SKM-1 treated with dmso at 0.1 percent for 144 hours (cell line): ENCODE measurements at regions not wholly inside any gene's neighbourhood (a gene's known extent, or its start where the extent isn't known, plus 50 kb on each side); places are given as distances from the start of the nearest gene placed in this dataset.
"Not testable (repeated sequence)": the region's sequence is repeated elsewhere in the genome, so short reads cannot be mapped to it uniquely, and the experiment has no call there.

Experiments used
- DNase-seq: peaks from one replicate; lab custom pipeline; 2025; ENCODE audit not compliant: unreplicated experiment; lab: John Stamatoyannopoulos, UW

- no peak for DNase-seq
Observed at GRCh38 chr5:106086352-106086751, 1584.4 kb downstream of the EFNA5 start.

- DNase-seq, result no peak
Observed at GRCh38 chr5:106085556-106085955, 1585.2 kb downstream of the EFNA5 start.

DNA sequence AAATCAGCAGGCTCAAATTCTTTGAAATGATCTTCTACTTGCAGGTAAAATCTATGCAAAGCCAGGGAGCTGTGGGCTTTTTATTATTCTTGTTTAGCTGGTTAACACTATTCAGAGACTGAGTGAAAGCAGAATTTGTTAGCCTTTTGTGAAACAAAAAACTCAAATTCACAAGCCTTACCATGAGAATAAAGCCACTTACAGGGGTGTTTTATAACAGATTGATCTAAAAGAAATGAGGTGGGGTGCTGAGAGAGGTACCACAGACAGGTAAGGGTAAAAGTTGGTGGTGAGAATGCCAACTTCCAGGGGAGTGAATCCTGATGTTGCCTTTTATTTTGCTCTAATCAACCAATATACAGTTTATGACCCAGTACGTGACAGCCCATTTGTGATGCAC is 1585.6 kb downstream of the EFNA5 start:
- no peak for DNase-seq

- no peak for DNase-seq
Observed at GRCh38 chr5:106080535-106080934, 1590.2 kb downstream of the EFNA5 start.

DNA sequence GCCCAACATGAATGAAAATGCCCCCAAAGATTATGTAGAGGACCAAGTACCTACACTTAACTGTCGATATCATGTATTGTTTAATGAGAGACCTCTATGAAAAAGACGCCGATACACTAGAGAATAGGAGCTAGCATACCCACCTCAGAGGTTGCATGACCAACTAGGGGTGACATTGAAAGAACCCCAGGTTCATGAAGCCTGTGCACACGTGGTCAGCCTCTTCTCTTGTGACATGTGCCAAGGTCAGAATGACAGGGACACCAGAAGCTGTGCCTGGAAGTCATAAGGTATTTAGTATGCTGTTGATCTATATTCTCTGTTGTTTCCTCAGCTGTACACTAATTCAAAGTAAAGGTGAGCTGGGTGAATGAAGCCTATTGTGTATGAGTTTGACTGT is 1594.1 kb downstream of the EFNA5 start:
- DNase-seq, result no peak

DNA sequence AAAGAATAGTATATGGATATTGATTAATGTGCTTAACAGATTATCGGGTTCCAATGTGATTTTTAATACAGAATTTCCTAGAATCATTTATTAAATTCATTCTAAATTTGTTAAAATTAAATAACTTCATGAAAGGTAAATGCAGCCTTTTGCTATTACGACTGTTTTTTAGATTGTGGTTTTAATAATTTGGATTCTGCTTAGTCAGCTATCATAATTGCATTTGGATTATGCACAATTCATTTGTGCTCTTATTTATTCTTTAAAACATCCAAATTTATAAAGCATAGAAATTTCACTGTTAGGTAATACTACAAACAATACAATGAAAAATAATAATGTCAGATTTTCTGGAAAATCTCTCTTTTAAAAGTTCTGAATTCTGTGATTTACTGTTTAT is 1598.5 kb downstream of the EFNA5 start:
- no peak for DNase-seq

GRCh38 chr5:106047341-106047740 is 1623.4 kb downstream of the EFNA5 start:
- DNase-seq, result no peak

- DNase-seq, result not testable (repeated sequence)
Observed at GRCh38 chr5:106032069-106032468, 1638.7 kb downstream of the EFNA5 start.

GRCh38 chr5:106028314-106028713 is 1642.4 kb downstream of the EFNA5 start:
- DNase-seq, result no peak

- no peak for DNase-seq
Observed at GRCh38 chr5:106020894-106021293, 1649.8 kb downstream of the EFNA5 start.

- no peak for DNase-seq
Observed at GRCh38 chr5:106019261-106019660, 1651.5 kb downstream of the EFNA5 start.

DNA sequence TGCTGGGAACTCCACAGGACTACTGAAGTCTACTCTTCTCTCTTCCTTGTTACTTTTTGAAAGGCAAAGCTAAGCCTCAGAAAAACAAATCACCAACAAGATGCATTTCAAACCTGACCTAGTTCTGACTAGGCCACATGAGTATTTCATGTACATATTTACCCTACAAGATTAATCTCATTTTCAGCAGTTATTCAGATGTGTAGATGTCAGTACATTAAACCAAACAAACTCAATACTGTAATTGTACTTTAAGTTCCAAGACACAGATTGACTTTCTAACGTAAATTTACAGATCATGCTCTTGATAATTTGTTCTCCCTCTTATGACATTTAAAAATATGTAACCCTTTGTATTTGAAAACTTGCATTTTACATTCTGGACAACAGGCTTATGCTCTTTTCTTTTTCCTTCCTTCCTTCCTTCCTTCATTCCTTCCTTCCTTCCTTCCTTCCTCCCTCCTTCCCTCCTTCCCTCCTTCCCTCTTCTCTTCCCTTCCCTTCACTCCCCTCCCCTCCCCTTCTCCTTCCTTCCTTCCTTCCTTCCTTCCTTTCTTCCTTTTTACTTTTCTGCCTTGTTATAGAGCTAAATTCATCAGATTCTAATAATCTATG is 1653.4 kb downstream of the EFNA5 start:
- no peak for DNase-seq

- DNase-seq, result no peak
Observed at GRCh38 chr5:106014262-106014661, 1656.5 kb downstream of the EFNA5 start.

DNA sequence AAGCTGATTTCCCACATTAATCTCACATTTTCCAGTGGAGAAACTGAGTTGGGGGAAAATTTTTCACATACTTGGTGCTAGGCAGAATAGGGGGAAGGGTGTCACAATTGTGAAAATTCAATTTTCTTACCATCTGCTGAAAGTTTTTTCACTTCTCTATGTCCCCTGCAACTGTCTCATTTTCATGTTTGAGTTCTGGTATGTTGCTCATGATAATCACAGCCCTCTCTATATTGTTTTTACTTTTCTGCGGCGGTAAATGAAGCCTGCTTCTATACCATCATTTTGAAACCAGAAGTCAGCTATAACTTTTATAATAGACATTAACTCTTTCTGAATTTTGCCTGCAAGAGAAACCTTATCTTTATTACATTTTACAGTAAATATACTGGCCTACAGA is 1664.5 kb downstream of the EFNA5 start:
- no peak for DNase-seq

DNA sequence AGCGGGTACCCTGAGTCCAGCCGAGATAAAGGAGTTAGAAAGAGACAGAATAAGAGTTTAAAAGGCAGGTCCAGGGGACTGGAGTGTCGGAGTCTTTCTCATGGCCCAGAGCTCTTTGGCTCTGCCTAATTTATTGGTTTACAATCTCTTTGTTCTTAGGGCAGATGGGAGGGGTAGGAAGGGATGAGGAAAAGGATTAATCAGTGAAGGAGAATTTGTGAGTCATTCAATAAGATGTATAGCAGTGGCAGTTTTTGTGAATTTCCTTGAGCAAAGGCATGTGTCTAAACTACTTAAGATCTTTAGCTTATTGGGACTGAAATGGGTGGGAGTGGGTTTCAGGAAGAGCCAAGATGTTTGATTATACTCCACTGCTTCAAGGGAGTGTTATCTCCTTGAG is 1671.7 kb downstream of the EFNA5 start:
- not testable (repeated sequence) for DNase-seq

DNA sequence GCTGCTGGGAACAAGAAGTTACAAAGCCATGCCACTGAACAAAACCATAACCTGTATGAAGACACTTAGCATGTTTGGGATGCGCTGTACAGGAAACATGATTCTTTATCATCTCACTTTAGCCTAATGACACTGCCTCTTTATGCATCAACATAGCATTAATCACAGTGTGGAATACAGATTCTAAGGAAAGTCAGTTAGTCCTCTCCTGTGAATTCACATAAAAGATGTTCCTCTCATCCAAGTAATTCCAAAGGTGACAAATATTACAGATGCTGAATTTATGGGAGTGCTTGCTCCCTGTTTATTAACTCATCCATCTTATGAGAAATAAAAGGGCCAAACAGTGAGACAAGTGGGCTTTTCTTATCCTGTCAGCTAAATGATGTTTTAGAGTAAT is 1677.7 kb downstream of the EFNA5 start:
- no peak for DNase-seq

DNA sequence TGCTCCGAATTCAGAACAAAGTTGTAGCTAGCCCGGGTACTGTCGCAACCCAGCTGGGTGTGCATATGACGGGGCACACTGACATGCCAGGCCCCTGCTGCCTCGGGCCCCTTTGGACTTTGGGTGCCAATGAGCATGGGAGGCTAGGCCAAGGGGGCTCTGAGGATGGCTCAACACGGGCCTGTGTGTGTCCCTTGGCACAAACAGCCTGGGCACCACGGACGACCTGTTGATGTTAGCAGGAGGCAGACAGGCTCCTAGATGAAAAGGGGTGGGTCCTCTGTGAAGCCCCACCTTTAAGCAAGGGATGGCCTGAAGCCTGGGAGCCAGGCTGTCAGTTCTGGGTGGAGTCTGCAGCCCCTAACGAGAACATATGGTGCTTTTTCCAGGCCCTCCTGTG is 1688.2 kb downstream of the EFNA5 start:
- DNase-seq, result no peak

GRCh38 chr5:105978011-105978410 is 1692.7 kb downstream of the EFNA5 start:
- no peak for DNase-seq

DNA sequence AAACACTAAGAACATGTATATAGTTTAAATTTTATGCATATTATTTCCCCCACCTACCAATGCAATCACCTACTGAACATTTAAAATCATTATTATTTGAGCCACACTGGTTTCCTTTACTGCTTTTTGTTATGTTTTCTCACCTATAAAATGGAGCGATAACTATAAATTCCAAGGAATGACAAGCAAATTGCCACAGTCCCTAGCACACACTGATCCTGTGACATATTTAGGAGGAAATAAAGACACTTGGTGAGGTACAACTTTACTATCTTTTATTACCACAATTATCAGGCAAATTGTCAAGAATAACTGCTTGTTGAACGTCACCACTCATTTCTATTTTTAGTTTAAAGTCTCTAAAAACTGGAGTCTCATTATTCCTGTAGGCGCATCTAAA is 1693.6 kb downstream of the EFNA5 start:
- no peak for DNase-seq

- no peak for DNase-seq
Observed at GRCh38 chr5:105970919-105971318, 1699.8 kb downstream of the EFNA5 start.

DNA sequence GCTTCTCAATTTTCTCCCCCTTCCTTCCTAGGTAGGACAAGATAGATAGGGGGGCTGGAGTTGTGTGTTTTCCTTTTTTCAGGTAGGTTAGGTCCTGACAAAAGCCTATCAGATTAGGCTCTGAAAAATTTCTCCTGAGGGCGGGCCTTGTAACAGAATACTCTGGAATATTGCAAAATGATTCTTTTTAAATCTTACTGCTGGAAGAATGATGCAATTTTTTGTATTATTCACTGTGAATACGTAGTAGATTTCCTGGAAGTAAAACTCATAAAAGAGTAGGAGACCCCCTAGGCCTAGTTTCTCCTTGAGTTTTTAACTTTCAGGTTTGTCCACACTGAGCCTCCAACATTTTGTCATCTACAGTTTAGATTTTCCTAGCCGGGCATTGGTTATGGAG is 1701.8 kb downstream of the EFNA5 start:
- no peak for DNase-seq

DNA sequence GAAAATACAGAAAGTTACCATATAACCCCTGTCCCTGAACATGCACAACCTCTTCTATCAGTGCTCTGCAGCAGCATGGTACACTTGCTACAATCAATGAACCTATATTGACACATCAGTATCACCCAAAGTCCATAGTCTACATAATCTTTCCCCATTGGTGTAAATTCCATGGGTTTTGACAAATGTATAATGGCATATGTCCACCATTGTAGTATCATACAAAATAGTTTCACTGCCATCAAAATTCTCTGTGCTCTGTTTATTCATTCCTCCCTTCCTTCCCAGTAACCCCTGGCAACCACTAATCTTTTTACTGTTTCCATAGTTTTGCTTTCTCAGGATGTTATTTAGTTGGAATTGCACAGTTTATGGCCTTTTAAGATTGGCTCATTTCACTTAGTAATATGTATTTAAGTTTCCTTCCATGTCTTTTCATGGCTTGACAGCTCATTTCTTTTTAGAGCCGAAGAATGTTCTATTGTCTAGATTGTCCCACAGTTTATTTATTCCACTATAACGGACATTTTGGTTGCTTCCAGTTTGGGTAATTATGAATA is 1707.0 kb downstream of the EFNA5 start:
- DNase-seq, result no peak

- DNase-seq, result no peak
Observed at GRCh38 chr5:105961572-105961971, 1709.2 kb downstream of the EFNA5 start.
